ENCODE measurements at regions not wholly inside any gene's neighbourhood (a gene's known extent, or its start where the extent isn't known, plus 50 kb on each side); places are given as distances from the start of the nearest gene placed in this dataset.
A peak's percentile ranks its signal among the peaks of the same experiment; 100 is the strongest.
"Not testable (repeated sequence)": the region's sequence is repeated elsewhere in the genome, so short reads cannot be mapped to it uniquely, and the experiment has no call there.

GRCh38 chr1:38608202-38608864 is 251.2 kb downstream of the RRAGC start:
- DNase-seq: peak in 1 of 2 experiments; percentile 7

GRCh38 chr1:38607526-38607925 is 252.0 kb downstream of the RRAGC start:
- no peak for DNase-seq

- no peak for DNase-seq
These were observed 254.5 kb downstream of the RRAGC start for GRCh38 chr1:38605063-38605462.

GRCh38 chr1:38603907-38604306 is 255.7 kb downstream of the RRAGC start:
- DNase-seq: no peak

GRCh38 chr1:38600905-38601304 is 258.7 kb downstream of the RRAGC start:
- no peak for DNase-seq

GRCh38 chr1:38600286-38600685 is 259.3 kb downstream of the RRAGC start:
- no peak for DNase-seq

- DNase-seq: no peak
These were observed 261.5 kb downstream of the RRAGC start for GRCh38 chr1:38598118-38598517.

- DNase-seq: peak in 1 of 2 experiments; percentile 53
These were observed 270.5 kb downstream of the RRAGC start for GRCh38 chr1:38589036-38589435.

GRCh38 chr1:38587766-38588165 is 271.8 kb downstream of the RRAGC start:
- no peak for DNase-seq

GRCh38 chr1:38586993-38587646 is 272.5 kb downstream of the RRAGC start:
- peak; percentile 8 to 21 for DNase-seq

- DNase-seq: no peak
These were observed 273.6 kb downstream of the RRAGC start for GRCh38 chr1:38585971-38586370.

- DNase-seq: no peak
These were observed 274.1 kb downstream of the RRAGC start for GRCh38 chr1:38585460-38585859.

GRCh38 chr1:38584448-38585355 is 274.9 kb downstream of the RRAGC start:
- DNase-seq: no peak

- DNase-seq: not testable (repeated sequence)
These were observed 276.3 kb downstream of the RRAGC start for GRCh38 chr1:38583287-38583686.

- DNase-seq: no peak
These were observed 278.2 kb downstream of the RRAGC start for GRCh38 chr1:38581396-38581795.

GRCh38 chr1:38580594-38580993 is 279.0 kb downstream of the RRAGC start:
- DNase-seq: no peak

GRCh38 chr1:38579056-38579455 is 280.5 kb downstream of the RRAGC start:
- DNase-seq: no peak

GRCh38 chr1:38578271-38578951 is 281.2 kb downstream of the RRAGC start:
- no peak for DNase-seq

- no peak for DNase-seq
These were observed 281.7 kb downstream of the RRAGC start for GRCh38 chr1:38577937-38578270.

GRCh38 chr1:38577385-38577784 is 282.2 kb downstream of the RRAGC start:
- DNase-seq: no peak

GRCh38 chr1:38576241-38576640 is 283.3 kb downstream of the RRAGC start:
- no peak for DNase-seq

GRCh38 chr1:38571726-38572125 is 287.8 kb downstream of the RRAGC start:
- DNase-seq: no peak

- DNase-seq: no peak
These were observed 289.0 kb downstream of the RRAGC start for GRCh38 chr1:38570657-38570975.
